GM21619 (cell line): ENCODE measurements at regions not wholly inside any gene's neighbourhood (a gene's known extent, or its start where the extent isn't known, plus 50 kb on each side); places are given as distances from the start of the nearest gene placed in this dataset.
"Not testable (repeated sequence)": the region's sequence is repeated elsewhere in the genome, so short reads cannot be mapped to it uniquely, and the experiment has no call there.

Experiments used
- ATAC-seq: cut with Tn5 transposase; IDR thresholded peaks from one replicate; pipeline ENCODE4 v1.9.1; 2021; ENCODE audit not compliant: unreplicated experiment

- ATAC-seq: no peak
Observed at GRCh38 chr1:68653882-68654281, 157.0 kb upstream of the DEPDC1 start.

GRCh38 chr1:68673771-68674170 is 176.9 kb upstream of the DEPDC1 start:
- no peak for ATAC-seq

GRCh38 chr1:68675336-68675735 is 178.5 kb upstream of the DEPDC1 start:
- no peak for ATAC-seq

DNA sequence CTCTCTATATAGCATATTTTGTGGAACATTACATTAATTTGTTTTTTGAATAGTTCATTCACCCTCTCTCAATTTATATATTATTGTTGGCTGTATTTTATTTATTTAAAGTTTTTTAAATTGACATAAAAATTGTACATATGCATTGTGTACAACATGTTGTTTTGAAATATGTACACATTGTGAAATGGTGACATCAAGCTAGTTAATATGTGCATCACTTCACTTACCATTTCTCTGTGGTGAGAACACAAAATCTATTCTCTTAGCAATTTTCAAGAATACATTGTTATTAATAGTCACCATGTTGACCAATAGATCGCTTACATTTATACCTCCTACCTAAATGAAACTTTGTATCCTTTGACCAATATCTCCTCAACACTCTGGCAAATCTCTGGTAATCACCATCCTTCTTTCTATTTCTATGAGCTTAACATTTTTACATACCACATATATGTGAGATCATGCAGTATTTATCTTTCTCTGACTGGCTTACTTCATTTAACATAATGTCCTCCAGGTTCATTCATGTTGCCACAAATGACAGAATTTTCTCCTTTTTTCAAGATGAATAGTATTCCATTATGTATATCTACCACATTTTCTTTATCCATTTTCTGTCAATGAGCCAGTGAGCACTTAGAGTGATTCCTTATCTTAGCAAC is 180.9 kb upstream of the DEPDC1 start:
- no peak for ATAC-seq

- ATAC-seq: no peak
Observed at GRCh38 chr1:68696221-68696620, 199.3 kb upstream of the DEPDC1 start.

GRCh38 chr1:68703921-68704354 is 207.1 kb upstream of the DEPDC1 start:
- ATAC-seq: no peak

DNA sequence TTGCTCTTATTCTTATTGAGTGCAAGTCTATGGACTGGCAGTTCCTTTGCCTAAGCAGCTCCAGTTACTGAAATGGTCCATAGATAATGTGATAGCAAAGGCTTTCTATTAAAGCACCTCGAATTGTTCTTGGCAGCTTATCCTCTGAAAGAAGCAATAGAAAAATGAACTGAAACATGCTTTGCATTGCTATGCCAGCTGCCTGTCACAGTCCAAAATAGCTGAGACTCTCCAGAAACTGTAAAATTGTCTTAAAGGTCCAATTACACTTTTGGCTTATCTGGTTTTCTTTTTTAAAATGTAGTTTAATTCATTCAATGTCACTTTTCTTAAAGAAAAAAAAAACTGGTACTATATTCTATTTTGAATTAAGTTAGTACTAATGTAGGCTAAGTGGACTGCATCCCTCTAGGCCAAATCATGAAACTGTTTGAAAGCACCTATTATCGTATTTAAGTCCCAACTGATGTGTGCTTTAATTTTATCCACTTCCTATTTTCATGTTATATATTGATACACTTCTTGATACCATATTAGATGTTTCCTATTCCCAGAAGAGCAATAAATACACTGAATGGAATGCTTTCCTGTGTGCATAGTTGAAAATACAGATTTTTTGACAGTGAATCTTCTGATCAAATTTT is 208.0 kb upstream of the DEPDC1 start:
- no peak for ATAC-seq

- ATAC-seq: no peak
Observed at GRCh38 chr1:68705466-68705865, 208.6 kb upstream of the DEPDC1 start.

GRCh38 chr1:68706639-68707317 is 209.9 kb upstream of the DEPDC1 start:
- ATAC-seq: no peak

DNA sequence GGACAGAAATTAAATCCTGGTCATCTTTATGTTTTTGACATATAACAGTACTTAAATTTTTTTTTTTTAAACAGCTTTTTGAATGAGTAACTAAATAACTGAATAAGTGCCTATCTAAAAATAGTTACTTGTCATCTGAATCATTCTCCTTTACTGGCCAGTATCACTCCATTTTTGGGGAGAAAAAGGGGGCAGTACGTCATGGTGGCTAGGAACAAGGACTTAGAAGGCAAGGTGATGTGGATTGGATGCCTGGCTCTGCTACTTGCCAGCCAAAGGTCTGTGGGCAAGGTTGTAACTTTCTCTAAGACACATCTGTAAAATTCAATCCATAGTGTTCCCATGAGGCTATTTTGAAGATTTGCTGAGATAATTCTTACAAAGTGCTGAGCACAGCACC is 220.4 kb upstream of the DEPDC1 start:
- no peak for ATAC-seq

- ATAC-seq: no peak
Observed at GRCh38 chr1:68720476-68720875, 223.6 kb upstream of the DEPDC1 start.

GRCh38 chr1:68723791-68724190 is 226.9 kb upstream of the DEPDC1 start:
- no peak for ATAC-seq

DNA sequence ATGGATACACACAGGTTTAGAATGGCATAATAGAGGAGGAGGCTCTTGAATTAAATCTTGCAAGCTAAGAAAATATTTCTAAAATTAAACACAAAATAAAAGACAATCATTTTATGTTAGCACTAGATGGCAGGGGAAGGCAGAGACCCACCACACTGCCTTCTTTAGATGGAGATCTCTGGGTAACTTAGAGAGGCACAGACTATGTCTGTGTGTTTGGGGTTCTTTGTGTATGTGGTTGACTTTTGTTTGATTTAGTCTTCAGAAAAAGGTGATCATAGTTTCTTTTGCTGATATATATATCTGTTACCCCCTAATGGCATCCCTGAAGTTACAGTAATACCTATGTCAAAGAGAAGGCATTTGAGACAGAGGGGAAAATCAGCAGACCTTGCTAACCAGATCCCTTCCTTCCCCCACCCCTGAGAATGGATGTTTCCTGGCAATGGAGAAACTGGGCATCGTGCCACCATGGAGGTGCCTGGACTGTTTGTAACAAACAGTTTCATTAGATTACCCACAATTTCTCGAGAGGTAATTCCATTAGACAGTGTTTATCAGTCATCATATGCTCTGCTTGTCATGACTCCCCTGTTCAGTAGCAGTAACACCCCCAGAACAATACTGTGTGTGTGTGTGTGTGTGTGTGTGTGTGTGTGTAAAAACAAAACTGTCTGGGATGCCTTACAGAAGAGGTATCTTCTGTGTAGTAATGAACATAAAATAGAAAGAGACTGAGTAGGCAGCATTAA is 228.3 kb upstream of the DEPDC1 start:
- ATAC-seq: no peak

DNA sequence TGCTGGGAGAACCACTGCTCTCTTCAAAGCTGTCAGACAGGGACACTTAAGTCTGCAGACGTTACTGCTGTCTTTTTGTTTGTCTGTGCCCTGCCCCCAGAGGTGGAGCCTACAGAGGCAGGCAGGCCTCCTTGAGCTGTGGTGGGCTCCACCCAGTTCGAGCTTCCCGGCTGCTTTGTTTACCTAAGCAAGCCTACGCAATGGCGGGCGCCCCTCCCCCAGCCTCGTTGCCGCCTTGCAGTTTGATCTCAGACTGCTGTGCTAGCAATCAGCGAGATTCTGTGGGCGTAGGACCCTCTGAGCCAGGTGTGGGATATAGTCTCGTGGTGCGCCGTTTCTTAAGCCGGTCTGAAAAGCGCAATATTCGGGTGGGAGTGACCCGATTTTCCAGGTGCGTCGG is 242.6 kb upstream of the DEPDC1 start:
- not testable (repeated sequence) for ATAC-seq

DNA sequence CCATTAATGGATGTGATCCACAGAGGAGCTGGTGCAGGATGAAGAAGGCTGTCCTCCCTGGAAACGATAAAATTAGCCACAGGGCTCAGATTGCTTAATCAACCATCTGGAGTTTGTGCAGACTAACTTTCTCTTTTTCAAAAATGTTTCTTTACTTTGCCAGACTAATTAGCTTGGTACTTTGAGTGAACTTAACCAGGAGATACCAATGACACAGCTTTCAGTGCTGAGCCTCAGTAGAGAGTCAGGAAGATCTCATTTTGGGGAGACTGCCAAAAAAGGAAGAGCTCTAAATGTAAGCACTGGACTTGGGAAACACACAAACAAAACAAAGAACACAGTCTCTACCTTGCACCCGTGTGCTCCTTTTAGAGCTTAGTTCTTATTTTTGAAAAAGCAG is 248.1 kb upstream of the DEPDC1 start:
- ATAC-seq: no peak

GRCh38 chr1:68745451-68745850 is 248.6 kb upstream of the DEPDC1 start:
- ATAC-seq: no peak

DNA sequence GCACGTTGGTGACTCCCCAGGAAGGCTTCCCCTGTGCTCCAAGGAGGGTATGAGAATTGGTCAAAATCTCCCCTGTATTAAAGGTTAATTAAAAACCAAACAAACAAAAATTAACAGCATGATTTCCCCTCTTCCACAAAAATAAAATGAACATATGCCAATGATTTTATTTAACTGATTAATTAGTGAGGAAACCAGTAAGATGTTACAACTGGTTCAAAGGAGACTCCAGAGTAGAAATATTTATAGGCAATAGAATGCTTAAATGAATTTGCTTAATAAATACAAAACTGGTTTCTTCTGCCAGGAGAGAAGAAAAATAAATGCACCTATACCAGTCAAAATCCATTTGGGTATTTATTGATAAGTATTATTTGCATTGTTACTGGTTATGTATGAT is 249.5 kb upstream of the DEPDC1 start:
- no peak for ATAC-seq

DNA sequence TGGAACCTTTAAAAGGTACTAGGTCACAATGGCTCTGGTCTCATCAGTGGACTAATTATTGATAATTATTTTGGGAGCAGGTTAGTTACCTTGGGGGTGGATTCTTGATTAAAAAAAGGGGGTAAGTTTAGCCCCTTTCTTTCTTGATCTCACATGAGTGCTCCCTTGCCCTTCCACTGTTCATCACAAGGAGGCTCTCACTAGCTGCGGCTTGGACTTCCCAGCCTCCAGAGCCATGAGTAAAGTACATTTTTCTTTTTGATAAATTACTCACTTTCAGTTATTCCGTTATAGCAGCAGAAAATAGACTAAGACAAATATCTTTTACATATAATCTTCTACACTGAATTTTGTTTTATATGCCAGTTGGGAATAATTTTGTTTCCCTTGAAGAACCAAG is 254.8 kb upstream of the DEPDC1 start:
- no peak for ATAC-seq

GRCh38 chr1:68758666-68759209 is 261.9 kb upstream of the DEPDC1 start:
- ATAC-seq: no peak

GRCh38 chr1:68767941-68768340 is 271.1 kb upstream of the DEPDC1 start:
- no peak for ATAC-seq

DNA sequence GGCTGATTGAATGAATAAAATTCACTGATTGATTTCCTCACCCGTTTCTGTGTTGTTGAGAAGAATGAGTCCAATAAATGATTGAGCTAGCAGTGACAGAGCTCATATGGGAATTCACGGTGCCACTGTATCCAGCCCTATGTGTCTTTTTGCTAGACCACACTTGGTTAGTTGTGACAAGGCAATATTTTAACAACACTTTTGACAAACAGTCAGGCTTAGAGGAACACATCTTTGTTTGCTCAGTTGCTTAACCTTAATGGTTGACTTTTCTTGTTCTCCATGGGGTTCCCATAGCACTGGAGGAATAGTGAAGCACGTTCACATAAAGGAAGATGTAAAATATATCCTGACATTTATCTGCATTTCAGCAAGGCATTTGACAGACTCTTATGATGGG is 273.9 kb upstream of the DEPDC1 start:
- no peak for ATAC-seq
